ENCODE measurements at regions not wholly inside any gene's neighbourhood (a gene's known extent, or its start where the extent isn't known, plus 50 kb on each side); places are given as distances from the start of the nearest gene placed in this dataset.

DNA sequence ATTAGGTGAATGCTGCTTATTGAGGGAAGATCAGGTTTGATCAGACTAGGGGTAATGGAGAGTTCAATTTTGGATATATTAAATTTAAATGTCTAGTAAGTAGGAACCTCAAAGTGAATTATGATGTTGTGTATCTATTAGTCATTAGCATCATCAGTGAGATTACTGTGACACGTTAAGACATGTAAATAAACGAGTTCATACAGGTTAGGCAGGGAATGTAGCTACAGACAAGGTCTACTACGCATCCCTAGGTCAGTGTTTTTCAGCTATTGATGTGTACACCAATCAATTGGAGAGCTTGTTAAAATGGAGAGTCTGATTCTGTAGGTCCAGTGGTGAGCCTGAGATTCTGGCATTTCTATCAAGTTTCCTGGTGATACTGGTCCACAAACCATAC, 120.1 kb upstream of the LRRC4C start:
- no peaks in the 10 kb centered on the region for H3K36me3 ChIP-seq
- no peaks in the 10 kb centered on the region for H3K4me1 ChIP-seq
- H3K4me3 ChIP-seq = no peak overlapping the region
- no peaks in the 10 kb centered on the region for H3K9me3 ChIP-seq
- DNase-seq = no peak
- no peak overlapping the region for H3K27ac ChIP-seq
- no peak for TF ChIP-seq POLR2A (IDR thresholded peaks at IDR 0.05)
- TF ChIP-seq, protein P1, sequence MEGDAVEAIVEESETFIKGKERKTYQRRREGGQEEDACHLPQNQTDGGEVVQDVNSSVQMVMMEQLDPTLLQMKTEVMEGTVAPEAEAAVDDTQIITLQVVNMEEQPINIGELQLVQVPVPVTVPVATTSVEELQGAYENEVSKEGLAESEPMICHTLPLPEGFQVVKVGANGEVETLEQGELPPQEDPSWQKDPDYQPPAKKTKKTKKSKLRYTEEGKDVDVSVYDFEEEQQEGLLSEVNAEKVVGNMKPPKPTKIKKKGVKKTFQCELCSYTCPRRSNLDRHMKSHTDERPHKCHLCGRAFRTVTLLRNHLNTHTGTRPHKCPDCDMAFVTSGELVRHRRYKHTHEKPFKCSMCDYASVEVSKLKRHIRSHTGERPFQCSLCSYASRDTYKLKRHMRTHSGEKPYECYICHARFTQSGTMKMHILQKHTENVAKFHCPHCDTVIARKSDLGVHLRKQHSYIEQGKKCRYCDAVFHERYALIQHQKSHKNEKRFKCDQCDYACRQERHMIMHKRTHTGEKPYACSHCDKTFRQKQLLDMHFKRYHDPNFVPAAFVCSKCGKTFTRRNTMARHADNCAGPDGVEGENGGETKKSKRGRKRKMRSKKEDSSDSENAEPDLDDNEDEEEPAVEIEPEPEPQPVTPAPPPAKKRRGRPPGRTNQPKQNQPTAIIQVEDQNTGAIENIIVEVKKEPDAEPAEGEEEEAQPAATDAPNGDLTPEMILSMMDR (IDR thresholded peaks at IDR 0.05) = no peak
- H3K27me3 ChIP-seq = no peaks in the 10 kb centered on the region

DNA sequence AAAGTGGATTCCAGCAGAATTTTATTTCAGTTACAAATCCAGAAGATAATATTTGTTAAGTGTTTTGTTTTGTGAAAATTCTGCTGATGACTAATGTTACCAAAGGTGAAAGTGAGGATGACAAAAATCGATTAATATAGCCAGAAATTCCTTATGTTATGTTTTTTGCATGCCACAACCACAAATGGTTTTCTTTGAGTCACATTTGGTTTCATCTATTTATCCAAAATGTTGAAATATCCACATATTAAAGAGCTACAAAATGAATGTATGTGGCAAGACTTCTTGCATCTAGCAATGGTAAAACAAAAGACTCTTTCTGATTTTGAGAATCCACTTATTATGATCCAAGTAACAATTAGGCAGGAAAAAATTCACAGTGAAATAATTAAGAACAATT, 150.1 kb upstream of the LRRC4C start:
- Histone ChIP-seq H3K4me3 (no peak overlapping the region), H3K4me1 (no peaks in the 10 kb centered on the region), H3K9me3 (no peaks in the 10 kb centered on the region), H3K36me3 (no peaks in the 10 kb centered on the region), H3K27ac (no peak overlapping the region), H3K27me3 (no peaks in the 10 kb centered on the region)
- no peak for DNase-seq
- TF ChIP-seq, protein P1 (IDR thresholded peaks at IDR 0.05) = no peak
- no peak for TF ChIP-seq POLR2A (IDR thresholded peaks at IDR 0.05)

DNA sequence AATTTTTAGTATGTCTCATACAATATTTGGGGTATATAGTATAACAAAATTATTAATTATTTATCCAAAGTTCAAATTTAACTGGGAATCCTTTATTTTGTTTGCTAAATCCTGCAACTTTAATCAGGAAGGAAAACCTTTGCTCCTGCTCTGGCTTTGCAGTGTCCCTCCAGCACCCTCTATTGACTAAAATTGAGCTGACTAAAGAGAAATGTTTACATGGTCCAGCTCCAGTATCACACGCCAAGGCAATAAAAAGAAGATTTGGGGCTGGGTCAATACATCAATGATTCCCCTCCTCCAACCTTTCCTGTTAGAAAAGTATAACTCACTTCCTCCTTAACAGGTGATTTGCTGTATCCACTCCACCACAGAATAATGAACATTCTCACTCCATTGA, 153.0 kb upstream of the LRRC4C start:
- no peak for DNase-seq
- Histone ChIP-seq H3K4me1 (no peaks in the 10 kb centered on the region), H3K27me3 (no peaks in the 10 kb centered on the region), H3K4me3 (no peak overlapping the region), H3K36me3 (no peaks in the 10 kb centered on the region), H3K9me3 (no peaks in the 10 kb centered on the region), H3K27ac (no peak overlapping the region)
- TF ChIP-seq, protein P1 (IDR thresholded peaks at IDR 0.05) = no peak
- TF ChIP-seq POLR2A (IDR thresholded peaks at IDR 0.05) = no peak

DNA sequence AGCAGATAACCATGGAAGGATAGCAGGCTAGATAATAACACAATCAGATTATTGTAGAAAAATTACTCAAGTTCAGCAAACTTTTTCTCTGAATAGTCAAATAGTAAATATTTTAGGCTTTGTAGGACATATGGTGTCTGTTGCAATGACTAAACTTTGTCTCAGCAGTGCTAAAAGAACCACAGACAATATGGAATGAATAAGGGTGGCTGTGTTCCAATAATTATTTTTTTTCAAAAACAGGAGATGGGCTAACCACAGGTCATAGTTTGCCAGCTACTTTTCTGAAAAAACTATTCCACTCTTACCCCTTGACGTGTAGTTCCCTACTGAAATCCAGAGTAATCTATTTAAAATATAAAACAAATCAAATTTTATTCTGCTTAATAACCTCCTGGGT, 153.9 kb upstream of the LRRC4C start:
- TF ChIP-seq POLR2A (IDR thresholded peaks at IDR 0.05) = no peak
- TF ChIP-seq, protein P1 (IDR thresholded peaks at IDR 0.05) = no peak

DNA sequence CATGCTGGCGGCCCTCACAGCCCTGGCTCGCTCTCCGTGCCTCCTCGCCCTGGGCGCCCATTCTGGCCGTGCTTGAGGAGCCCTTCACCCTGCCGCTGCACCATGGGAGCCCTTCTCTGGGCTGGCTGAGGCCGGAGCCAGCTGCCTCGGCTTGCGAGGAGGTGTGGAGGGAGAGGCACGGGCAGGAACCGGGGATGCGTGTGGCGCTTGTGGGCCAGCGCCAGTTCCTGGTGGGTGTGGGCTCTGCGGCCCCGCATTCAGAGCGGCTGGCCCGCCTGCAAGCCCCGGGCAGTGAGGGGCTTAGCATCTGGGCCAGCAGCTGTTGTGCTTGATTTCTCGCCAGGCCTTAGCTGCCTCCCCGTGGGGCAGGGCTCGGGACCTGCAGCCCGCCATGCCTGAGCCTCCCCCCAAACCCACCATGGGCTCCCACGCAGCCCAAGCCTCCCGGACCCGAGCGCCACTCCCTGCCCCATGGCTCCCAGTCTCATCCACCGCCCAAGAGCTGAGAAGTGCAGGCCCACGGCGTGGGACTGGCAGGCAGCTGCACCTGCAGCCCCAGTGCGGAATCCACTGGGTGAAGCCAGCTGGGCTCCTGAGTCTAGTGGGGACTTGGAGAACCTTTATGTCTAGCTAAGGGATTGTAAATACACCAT, 163.4 kb upstream of the LRRC4C start:
- no peak for DNase-seq
- H3K4me1 ChIP-seq = no peaks in the 10 kb centered on the region
- no peak overlapping the region for H3K27ac ChIP-seq
- no peaks in the 10 kb centered on the region for H3K36me3 ChIP-seq
- H3K27me3 ChIP-seq = no peaks in the 10 kb centered on the region
- H3K4me3 ChIP-seq = no peak overlapping the region
- no peaks in the 10 kb centered on the region for H3K9me3 ChIP-seq
- TF ChIP-seq POLR2A (IDR thresholded peaks at IDR 0.05) = no peak
- TF ChIP-seq, protein P1 (IDR thresholded peaks at IDR 0.05) = no peak

More for the DNA sequence above, 153.9 kb upstream of the LRRC4C start:
- H3K9me3 ChIP-seq = no peaks in the 10 kb centered on the region
- H3K4me3 ChIP-seq = no peak overlapping the region
- H3K27me3 ChIP-seq = no peaks in the 10 kb centered on the region
- no peak for DNase-seq
- no peaks in the 10 kb centered on the region for H3K4me1 ChIP-seq
- no peaks in the 10 kb centered on the region for H3K36me3 ChIP-seq
- H3K27ac ChIP-seq = no peak overlapping the region

DNA sequence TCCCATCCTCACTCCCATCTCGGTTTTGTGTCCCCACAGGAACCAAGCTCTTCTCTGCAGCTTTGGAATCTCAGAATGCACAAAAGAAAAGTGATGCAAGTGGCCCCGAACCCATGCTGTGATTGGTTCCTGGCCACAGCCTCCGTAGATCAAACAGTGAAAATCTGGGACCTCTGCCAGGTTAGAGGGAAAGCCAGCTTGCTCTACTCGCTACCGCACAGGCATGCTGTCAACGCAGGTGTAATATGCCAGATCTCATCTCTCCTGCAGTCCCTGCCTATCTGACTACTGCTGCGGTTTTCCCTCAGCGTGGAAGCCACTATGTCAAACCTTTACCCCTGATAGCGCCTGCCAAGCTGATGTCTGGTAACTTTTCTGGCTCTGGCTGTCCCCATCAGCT, 200.5 kb upstream of the LRRC4C start:
- Histone ChIP-seq H3K4me1 (no peaks in the 10 kb centered on the region), H3K4me3 (no peak overlapping the region), H3K9me3 (no peaks in the 10 kb centered on the region), H3K27ac (no peak overlapping the region), H3K36me3 (no peaks in the 10 kb centered on the region), H3K27me3 (no peaks in the 10 kb centered on the region)
- no peak for DNase-seq
- TF ChIP-seq, protein P1 (IDR thresholded peaks at IDR 0.05) = no peak
- no peak for TF ChIP-seq POLR2A (IDR thresholded peaks at IDR 0.05)

All from Peyer's patch (tissue), 4 donors.